ENCODE measurements at regions not wholly inside any gene's neighbourhood (a gene's known extent, or its start where the extent isn't known, plus 50 kb on each side); places are given as distances from the start of the nearest gene placed in this dataset.
"Not testable (repeated sequence)": the region's sequence is repeated elsewhere in the genome, so short reads cannot be mapped to it uniquely, and the experiment has no call there.

- no peak for DNase-seq (ENCODE audit: low read depth in 4 of 4, low spot score in 2 of 4)
Measured at GRCh38 chr1:178606839-178607238, 93.9 kb downstream of the TEX35 start.

GRCh38 chr1:178607718-178608408, 95.0 kb downstream of the TEX35 start:
- DNase-seq (ENCODE audit: low read depth in 4 of 4, low spot score in 2 of 4), result no peak

GRCh38 chr1:178609015-178609414, 96.1 kb downstream of the TEX35 start:
- no peak for DNase-seq (ENCODE audit: low read depth in 4 of 4, low spot score in 2 of 4)

GRCh38 chr1:178610690-178611410, 97.9 kb downstream of the TEX35 start:
- not testable (repeated sequence) for DNase-seq (ENCODE audit: low read depth in 4 of 4, low spot score in 2 of 4)

GRCh38 chr1:178612261-178612660, 99.4 kb downstream of the TEX35 start:
- DNase-seq (ENCODE audit: low read depth in 4 of 4, low spot score in 2 of 4), result no peak

GRCh38 chr1:178613271-178613945, 100.5 kb downstream of the TEX35 start:
- DNase-seq (ENCODE audit: low read depth in 4 of 4, low spot score in 2 of 4), result no peak

GRCh38 chr1:178614286-178614685, 101.4 kb downstream of the TEX35 start:
- no peak for DNase-seq (ENCODE audit: low read depth in 4 of 4, low spot score in 2 of 4)

GRCh38 chr1:178619042-178619927, 105.8 kb upstream of the RALGPS2 start:
- no peak for DNase-seq (ENCODE audit: low read depth in 4 of 4, low spot score in 2 of 4)

- no peak for DNase-seq (ENCODE audit: low read depth in 4 of 4, low spot score in 2 of 4)
Measured at GRCh38 chr1:178620584-178621475, 104.2 kb upstream of the RALGPS2 start.

GRCh38 chr1:178621822-178622221, 103.2 kb upstream of the RALGPS2 start:
- no peak for DNase-seq (ENCODE audit: low read depth in 4 of 4, low spot score in 2 of 4)

- DNase-seq (ENCODE audit: low read depth in 4 of 4, low spot score in 2 of 4), result no peak
Measured at GRCh38 chr1:178625695-178626094, 99.3 kb upstream of the RALGPS2 start.

- DNase-seq (ENCODE audit: low read depth in 4 of 4, low spot score in 2 of 4), result no peak
Measured at GRCh38 chr1:178627037-178627436, 98.0 kb upstream of the RALGPS2 start.

- DNase-seq (ENCODE audit: low read depth in 4 of 4, low spot score in 2 of 4), result no peak
Measured at GRCh38 chr1:178628637-178629251, 96.3 kb upstream of the RALGPS2 start.

- no peak for DNase-seq (ENCODE audit: low read depth in 4 of 4, low spot score in 2 of 4)
Measured at GRCh38 chr1:178629252-178630154, 95.5 kb upstream of the RALGPS2 start.

- DNase-seq (ENCODE audit: low read depth in 4 of 4, low spot score in 2 of 4), result no peak
Measured at GRCh38 chr1:178630417-178630816, 94.6 kb upstream of the RALGPS2 start.

- no peak for DNase-seq (ENCODE audit: low read depth in 4 of 4, low spot score in 2 of 4)
Measured at GRCh38 chr1:178632653-178633052, 92.4 kb upstream of the RALGPS2 start.

- DNase-seq (ENCODE audit: low read depth in 4 of 4, low spot score in 2 of 4), result no peak
Measured at GRCh38 chr1:178633056-178633455, 92.0 kb upstream of the RALGPS2 start.

GRCh38 chr1:178634445-178634844, 90.6 kb upstream of the RALGPS2 start:
- no peak for DNase-seq (ENCODE audit: low read depth in 4 of 4, low spot score in 2 of 4)

All from left renal cortex interstitium (tissue), 4 donors.